ENCODE measurements at regions not wholly inside any gene's neighbourhood (a gene's known extent, or its start where the extent isn't known, plus 50 kb on each side); places are given as distances from the start of the nearest gene placed in this dataset.

- no peak for DNase-seq
Observed at GRCh38 chr5:105751908-105752307, 1918.8 kb downstream of the EFNA5 start.

GRCh38 chr5:105745111-105745510, 1925.6 kb downstream of the EFNA5 start:
- DNase-seq = no peak

GRCh38 chr5:105740242-105740641, 1930.5 kb downstream of the EFNA5 start:
- no peak for DNase-seq

GRCh38 chr5:105739732-105740131, 1931.0 kb downstream of the EFNA5 start:
- no peak for DNase-seq

- DNase-seq = no peak
Observed at GRCh38 chr5:105735704-105736103, 1935.0 kb downstream of the EFNA5 start.

- DNase-seq = no peak
Observed at GRCh38 chr5:105730982-105731381, 1939.8 kb downstream of the EFNA5 start.

GRCh38 chr5:105726093-105726492, 1944.6 kb downstream of the EFNA5 start:
- no peak for DNase-seq

GRCh38 chr5:105708442-105708841, 1962.3 kb downstream of the EFNA5 start:
- DNase-seq = no peak

- no peak for DNase-seq
Observed at GRCh38 chr5:105702323-105702722, 1968.4 kb downstream of the EFNA5 start.

GRCh38 chr5:105696440-105696839, 1974.3 kb downstream of the EFNA5 start:
- DNase-seq = no peak

GRCh38 chr5:105695941-105696340, 1974.8 kb downstream of the EFNA5 start:
- DNase-seq = no peak

GRCh38 chr5:105689596-105689995, 1981.1 kb downstream of the EFNA5 start:
- no peak for DNase-seq

GRCh38 chr5:105688227-105688792, 1982.4 kb downstream of the EFNA5 start:
- DNase-seq = no peak

- DNase-seq = no peak
Observed at GRCh38 chr5:105687493-105687892, 1983.2 kb downstream of the EFNA5 start.

- no peak for DNase-seq
Observed at GRCh38 chr5:105685884-105686283, 1984.9 kb downstream of the EFNA5 start.

- DNase-seq = no peak
Observed at GRCh38 chr5:105684799-105685198, 1985.9 kb downstream of the EFNA5 start.

- no peak for DNase-seq
Observed at GRCh38 chr5:105680858-105681475, 1989.8 kb downstream of the EFNA5 start.

- DNase-seq = no peak
Observed at GRCh38 chr5:105677291-105677690, 1993.4 kb downstream of the EFNA5 start.

GRCh38 chr5:105670596-105670995, 2000.1 kb downstream of the EFNA5 start:
- DNase-seq = no peak

GRCh38 chr5:105663671-105664070, 2007.1 kb downstream of the EFNA5 start:
- DNase-seq = no peak

- DNase-seq = no peak
Observed at GRCh38 chr5:105659396-105659795, 2011.3 kb downstream of the EFNA5 start.

GRCh38 chr5:105640328-105640727, 2030.4 kb downstream of the EFNA5 start:
- DNase-seq = no peak

GRCh38 chr5:105639511-105639910, 2031.2 kb downstream of the EFNA5 start:
- DNase-seq = no peak

- no peak for DNase-seq
Observed at GRCh38 chr5:105639068-105639467, 2031.7 kb downstream of the EFNA5 start.

GRCh38 chr5:105638437-105638836, 2032.3 kb downstream of the EFNA5 start:
- no peak for DNase-seq
